H1 (cell line): ENCODE measurements at regions not wholly inside any gene's neighbourhood (a gene's known extent, or its start where the extent isn't known, plus 50 kb on each side); places are given as distances from the start of the nearest gene placed in this dataset.

Experiments used
- CTCF ChIA-PET: fragments of 300-600 bp; sonication (Branson Sonifier 250); formaldehyde crosslinking; loops from one replicate; lab custom pipeline; 2021; ENCODE audit not compliant: partially characterized antibody; lab: Charles Lee
- POLR2A ChIA-PET: fragments of 300-600 bp; sonication (Branson Sonifier 250); formaldehyde crosslinking; loops from one replicate; lab custom pipeline; 2021; ENCODE audit warnings: inconsistent platforms; ENCODE audit not compliant: partially characterized antibody; lab: Charles Lee
- DNase-seq, 2 experiments: peaks; one replicate each; pipeline versions ENCODE4 v3.0.0 to v3.0.0-alpha.2; 2010 to 2022; ENCODE audit warnings: low spot score in 2 of 2, low read depth in 1 of 2, mixed read lengths in 1 of 2
- FAIRE-seq: peaks from 2 replicates; lab custom pipeline; 2011; peaks lifted over from hg19 to GRCh38; lab: Jason Lieb, UNC
- H2AFZ ChIP-seq: 2 replicates; pipeline ENCODE4 v1.8.1; 2012; ENCODE audit warnings: low read length, inconsistent platforms
- H2AK5ac ChIP-seq: 2 replicates; pipeline ENCODE4 v1.6.1; 2013; ENCODE audit warnings: low read depth, low read length
- H2BK120ac ChIP-seq: replicated peaks from 2 replicates; pipeline ENCODE3; 2013; ENCODE audit warnings: low read depth, low read length, inconsistent platforms
- H2BK12ac ChIP-seq: 2 replicates; pipeline ENCODE4 v1.6.1; 2013; ENCODE audit warnings: low read depth, low read length
- H2BK15ac ChIP-seq: 2 replicates; pipeline ENCODE4 v1.6.1; 2013; ENCODE audit warnings: low read length
- H2BK20ac ChIP-seq: 2 replicates; pipeline ENCODE4 v1.6.1; 2013; ENCODE audit warnings: low read length
- H2BK5ac ChIP-seq: 2 replicates; pipeline ENCODE4 v1.6.1; 2013; ENCODE audit warnings: low read depth, low read length
- H3K14ac ChIP-seq: 2 replicates; pipeline ENCODE4 v1.6.1; 2013; ENCODE audit warnings: inconsistent platforms; ENCODE audit not compliant: insufficient read length
- H3K18ac ChIP-seq: 2 replicates; pipeline ENCODE4 v1.6.1; 2013; ENCODE audit warnings: low read length; ENCODE audit errors: extremely low read depth
- H3K23ac ChIP-seq: 2 replicates; pipeline ENCODE4 v1.6.1; 2013; ENCODE audit warnings: inconsistent platforms; ENCODE audit not compliant: insufficient read length
- H3K23me2 ChIP-seq: 2 replicates; pipeline ENCODE4 v1.6.1; 2013; ENCODE audit warnings: low read depth, low read length
- H3K27ac ChIP-seq: 2 replicates; pipeline ENCODE4 v1.6.1; 2011; ENCODE audit warnings: low read depth, low read length, inconsistent platforms
- H3K27me3 ChIP-seq, 4 experiments: replicated peaks in 1 of 4; 1 replicate in 1 of 4; 2 replicates in 3 of 4; pipeline versions ENCODE4 v1.6.1 to v1.8.1; 2011 to 2013; ENCODE audit warnings: low read length in 3 of 4, mild to moderate bottlenecking in 3 of 4, inconsistent platforms in 2 of 4, mixed read lengths in 2 of 4, moderate library complexity in 1 of 4; ENCODE audit not compliant: control insufficient read depth in 3 of 4, insufficient read depth in 3 of 4; ENCODE audit errors: extremely low read depth in 1 of 4
- H3K36me3 ChIP-seq, 4 experiments: 2 replicates each; pipeline versions ENCODE4 v1.6.1 to v1.8.1; 2011 to 2013; ENCODE audit warnings: mild to moderate bottlenecking in 4 of 4, low read length in 3 of 4, moderate library complexity in 2 of 4, control low read depth in 1 of 4, inconsistent platforms in 1 of 4; ENCODE audit not compliant: insufficient read depth in 4 of 4, control insufficient read depth in 2 of 4
- H3K4ac ChIP-seq: replicated peaks from 2 replicates; pipeline ENCODE3; 2013; ENCODE audit warnings: low read length, low read depth, mixed read lengths, inconsistent platforms; ENCODE audit not compliant: insufficient read length
- H3K4me1 ChIP-seq, 4 experiments: replicated peaks in 1 of 4; 1 replicate in 1 of 4; 2 replicates in 3 of 4; pipeline versions ENCODE4 v1.6.1 to v1.8.1; 2011 to 2013; ENCODE audit warnings: low read length in 3 of 4, inconsistent platforms in 2 of 4, mixed read lengths in 1 of 4; ENCODE audit not compliant: insufficient read depth in 4 of 4, control insufficient read depth in 3 of 4
- H3K4me2 ChIP-seq, 2 experiments: 2 replicates each; pipeline versions ENCODE4 v1.6.1 to v1.8.1; 2011 to 2013; ENCODE audit warnings: low read depth in 2 of 2, low read length in 2 of 2, control low read depth in 1 of 2, inconsistent platforms in 1 of 2, mild to moderate bottlenecking in 1 of 2; ENCODE audit not compliant: insufficient read depth in 1 of 2
- H3K4me3 ChIP-seq, 4 experiments: fragments of 200-600, 300-600 bp in 1 of 4; sonication (generic), shearing (Covaris generic), sonication (Bioruptor Twin) in 1 of 4; 2 replicates each; pipeline versions ENCODE4 v1.5.1 to v1.8.1; 2011 to 2016; ENCODE audit warnings: low read length in 4 of 4, low read depth in 3 of 4, control low read depth in 2 of 4, inconsistent platforms in 2 of 4, mild to moderate bottlenecking in 2 of 4, mixed read lengths in 1 of 4, moderate library complexity in 1 of 4; ENCODE audit not compliant: insufficient read depth in 2 of 4; ENCODE audit errors: extremely low read depth in 1 of 4
- H3K56ac ChIP-seq: replicated peaks from 2 replicates; pipeline ENCODE3; 2013; ENCODE audit warnings: low read depth, mild to moderate bottlenecking, mixed read lengths, low read length, inconsistent platforms; ENCODE audit not compliant: insufficient read length
- H3K79me1 ChIP-seq: 2 replicates; pipeline ENCODE4 v1.6.1; 2013; ENCODE audit warnings: low read depth, low read length, control low read depth
- H3K79me2 ChIP-seq, 2 experiments: 2 replicates each; pipeline versions ENCODE4 v1.6.1 to v1.8.1; 2012 to 2013; ENCODE audit warnings: low read length in 2 of 2, mild to moderate bottlenecking in 2 of 2, inconsistent platforms in 1 of 2; ENCODE audit not compliant: insufficient read depth in 2 of 2, control insufficient read depth in 1 of 2
- H3K9ac ChIP-seq, 4 experiments: replicated peaks in 1 of 4; 1 replicate in 1 of 4; 2 replicates in 3 of 4; pipeline versions ENCODE4 v1.6.1 to v1.8.1; 2011 to 2013; ENCODE audit warnings: low read depth in 3 of 4, low read length in 3 of 4, control low read depth in 2 of 4, mild to moderate bottlenecking in 2 of 4, moderate library complexity in 2 of 4, inconsistent platforms in 1 of 4; ENCODE audit errors: extremely low read depth in 1 of 4
- H3K9me3 ChIP-seq, 2 experiments: 2 replicates each; pipeline versions ENCODE4 v1.6.1 to v1.8.1; 2012 to 2013; ENCODE audit warnings: mild to moderate bottlenecking in 2 of 2, moderate library complexity in 2 of 2, control low read depth in 1 of 2, inconsistent platforms in 1 of 2, low read depth in 1 of 2, low read length in 1 of 2, mixed read lengths in 1 of 2; ENCODE audit not compliant: insufficient read depth in 2 of 2
- H4K20me1 ChIP-seq, 2 experiments: replicated peaks in 1 of 2; 2 replicates each; pipeline versions ENCODE3 to v1.8.1; 2011 to 2013; ENCODE audit warnings: inconsistent platforms in 2 of 2, low read length in 2 of 2, mild to moderate bottlenecking in 1 of 2; ENCODE audit not compliant: insufficient read depth in 2 of 2, control insufficient read depth in 1 of 2
- H4K5ac ChIP-seq: 2 replicates; pipeline ENCODE4 v1.6.1; 2013; ENCODE audit warnings: low read length, low read depth, mixed read lengths, inconsistent platforms; ENCODE audit not compliant: insufficient read length
- H4K8ac ChIP-seq: 2 replicates; pipeline ENCODE4 v1.8.0; 2013; ENCODE audit warnings: mild to moderate bottlenecking, moderate library complexity, low read length, inconsistent platforms; ENCODE audit not compliant: insufficient read depth; ENCODE audit errors: extremely low read depth
- H4K91ac ChIP-seq: replicated peaks from 2 replicates; pipeline ENCODE3; 2013; ENCODE audit warnings: low read length, mixed read lengths, inconsistent platforms; ENCODE audit not compliant: insufficient read length
- ASH2L ChIP-seq: fragments of 200-600, 300-600 bp; sonication (generic); IDR thresholded peaks from one replicate; pipeline ENCODE4 v1.7.1; 2017; ENCODE audit warnings: low read length
- BCL11A ChIP-seq, 2 experiments: IDR thresholded peaks; one replicate each; pipeline ENCODE4 v1.6.1; 2011; ENCODE audit warnings: low read depth in 2 of 2, low read length in 2 of 2, mild to moderate bottlenecking in 2 of 2
- BRCA1 ChIP-seq: IDR thresholded peaks from 2 replicates; pipeline ENCODE4 v1.6.1; 2012; ENCODE audit warnings: low read depth, low read length, improper control_type of control experiment
- CBX5 ChIP-seq: fragments of 300-800, 300-1000 bp; sonication (generic); IDR thresholded peaks from 2 replicates; pipeline ENCODE4 v1.7.1; 2016; ENCODE audit warnings: antibody characterized with exemption, low read length, low read depth
- CREB1 ChIP-seq: IDR thresholded peaks from 2 replicates; pipeline ENCODE4 v1.6.1; 2012; ENCODE audit warnings: inconsistent platforms
- FOSL1 ChIP-seq: IDR thresholded peaks from 2 replicates; pipeline ENCODE4 v1.6.1; 2011; ENCODE audit warnings: mild to moderate bottlenecking, low read depth, low read length, moderate library complexity; ENCODE audit not compliant: insufficient read depth
- HDAC6 ChIP-seq: IDR thresholded peaks from one replicate; pipeline ENCODE4 v1.7.1; 2012; ENCODE audit warnings: low read depth, mild to moderate bottlenecking, inconsistent platforms, low read length, moderate library complexity
- JUN ChIP-seq: IDR thresholded peaks from 2 replicates; pipeline ENCODE4 v1.6.1; 2011; ENCODE audit warnings: low read depth, mild to moderate bottlenecking, improper control_type of control experiment, low read length
- JUND ChIP-seq: IDR thresholded peaks from 2 replicates; pipeline ENCODE4 v1.6.1; 2011; ENCODE audit warnings: mild to moderate bottlenecking, improper control_type of control experiment, low read length
- KDM1A ChIP-seq: fragments of 200-600, 300-600 bp; sonication (generic); IDR thresholded peaks from 2 replicates; pipeline ENCODE4 v1.7.1; 2016; ENCODE audit warnings: mild to moderate bottlenecking, low read length, borderline replicate concordance
- KDM5A ChIP-seq: fragments of 200-600 bp; IDR thresholded peaks from 2 replicates; pipeline ENCODE4 v1.7.1; 2012; ENCODE audit warnings: mild to moderate bottlenecking, low read length, inconsistent platforms, mixed read lengths
- NANOG ChIP-seq: IDR thresholded peaks from 2 replicates; pipeline ENCODE4 v1.6.1; 2011; ENCODE audit warnings: low read length, low read depth, mild to moderate bottlenecking, inconsistent platforms; ENCODE audit not compliant: insufficient read depth, poor library complexity, severe bottlenecking
- NRF1 ChIP-seq: IDR thresholded peaks from 2 replicates; pipeline ENCODE4 v1.6.1; 2011; ENCODE audit warnings: mild to moderate bottlenecking, low read depth, low read length, improper control_type of control experiment
- POLR2AphosphoS5 ChIP-seq: IDR thresholded peaks from 2 replicates; pipeline ENCODE4 v1.6.1; 2011; ENCODE audit warnings: low read depth, low read length
- SIN3A ChIP-seq, 2 experiments: IDR thresholded peaks in 1 of 2; conservative IDR thresholded peaks in 1 of 2; 2 replicates each; pipeline ENCODE4 v1.6.1; 2011 to 2012; ENCODE audit warnings: low read length in 2 of 2, improper control_type of control experiment in 1 of 2, low read depth in 1 of 2, mild to moderate bottlenecking in 1 of 2
- SIX5 ChIP-seq: IDR thresholded peaks from 2 replicates; pipeline ENCODE4 v1.6.1; 2011; ENCODE audit warnings: mild to moderate bottlenecking, low read depth, low read length
- SP1 ChIP-seq: IDR thresholded peaks from 2 replicates; pipeline ENCODE4 v1.6.1; 2011; ENCODE audit warnings: low read depth, low read length
- SP2 ChIP-seq: IDR thresholded peaks from 2 replicates; pipeline ENCODE4 v1.6.1; 2012; ENCODE audit warnings: mild to moderate bottlenecking, low read length, inconsistent platforms
- SUZ12 ChIP-seq: fragments of 200-600 bp; sonication (generic); IDR thresholded peaks from 2 replicates; pipeline ENCODE4 v1.6.1; 2012; ENCODE audit warnings: mild to moderate bottlenecking, inconsistent platforms, low read length, moderate library complexity, mixed read lengths

GRCh38 chr11:26858098-26858497 is 135.8 kb upstream of the FIBIN start:
- no peaks in the 10 kb centered on the region for H3K27me3 ChIP-seq
- no peak overlapping the region for H4K8ac ChIP-seq
- no peak overlapping the region for H3K4me2 ChIP-seq
- no peak overlapping the region for H4K91ac ChIP-seq
- H3K4me3 ChIP-seq = no peak overlapping the region
- CTCF ChIA-PET = no interaction called here
- no peak overlapping the region for H2BK20ac ChIP-seq
- H4K20me1 ChIP-seq = no peaks in the 10 kb centered on the region
- H3K4me1 ChIP-seq = no peaks in the 10 kb centered on the region
- TF ChIP-seq KDM5A (no peak), CBX5 (no peak), ASH2L (no peak), HDAC6 (no peak), NANOG (no peak), FOSL1 (no peak), JUN (no peak), POLR2AphosphoS5 (no peak), BRCA1 (no peak), CREB1 (no peak), BCL11A (IDR thresholded peaks at IDR 0.05; ENCODE audit: low read depth in 2 of 2, low read length in 2 of 2) (no peak), SP2 (no peak), SIN3A (conservative IDR thresholded peaks at IDR 0.05 in 1 of 2, IDR thresholded peaks at IDR 0.05 in 1 of 2; ENCODE audit: low read depth in 1 of 2, low read length in 2 of 2) (no peak), NRF1 (no peak), KDM1A (no peak), JUND (no peak), SIX5 (no peak), SP1 (no peak), SUZ12 (no peak)
- H3K27ac ChIP-seq = no peak overlapping the region
- H4K5ac ChIP-seq = no peak overlapping the region
- no peaks in the 10 kb centered on the region for H3K9me3 ChIP-seq
- H2AK5ac ChIP-seq = no peak overlapping the region
- H3K23ac ChIP-seq = no peak overlapping the region
- FAIRE-seq = no peak
- H2AFZ ChIP-seq = no peak overlapping the region
- H2BK5ac ChIP-seq = no peak overlapping the region
- no peak for DNase-seq
- no peak overlapping the region for H2BK12ac ChIP-seq
- no peaks in the 10 kb centered on the region for H3K36me3 ChIP-seq
- H3K79me1 ChIP-seq = no peaks in the 10 kb centered on the region
- H3K18ac ChIP-seq = no peak overlapping the region
- POLR2A ChIA-PET = no interaction called here
- no peak overlapping the region for H2BK15ac ChIP-seq
- H3K23me2 ChIP-seq = no peaks in the 10 kb centered on the region
- H3K14ac ChIP-seq = no peak overlapping the region
- H3K79me2 ChIP-seq = no peaks in the 10 kb centered on the region
- H3K9ac ChIP-seq = no peak overlapping the region
- H2BK120ac ChIP-seq = no peak overlapping the region
- H3K4ac ChIP-seq = no peak overlapping the region
- H3K56ac ChIP-seq = no peak overlapping the region
